HG03159 (cell line): ENCODE measurements at regions not wholly inside any gene's neighbourhood (a gene's known extent, or its start where the extent isn't known, plus 50 kb on each side); places are given as distances from the start of the nearest gene placed in this dataset.

Experiments
- ATAC-seq: cut with Tn5 transposase; IDR thresholded peaks from one replicate; pipeline ENCODE4 v1.9.1; 2021; ENCODE audit warnings: mild to moderate bottlenecking, moderate library complexity; ENCODE audit not compliant: unreplicated experiment

DNA sequence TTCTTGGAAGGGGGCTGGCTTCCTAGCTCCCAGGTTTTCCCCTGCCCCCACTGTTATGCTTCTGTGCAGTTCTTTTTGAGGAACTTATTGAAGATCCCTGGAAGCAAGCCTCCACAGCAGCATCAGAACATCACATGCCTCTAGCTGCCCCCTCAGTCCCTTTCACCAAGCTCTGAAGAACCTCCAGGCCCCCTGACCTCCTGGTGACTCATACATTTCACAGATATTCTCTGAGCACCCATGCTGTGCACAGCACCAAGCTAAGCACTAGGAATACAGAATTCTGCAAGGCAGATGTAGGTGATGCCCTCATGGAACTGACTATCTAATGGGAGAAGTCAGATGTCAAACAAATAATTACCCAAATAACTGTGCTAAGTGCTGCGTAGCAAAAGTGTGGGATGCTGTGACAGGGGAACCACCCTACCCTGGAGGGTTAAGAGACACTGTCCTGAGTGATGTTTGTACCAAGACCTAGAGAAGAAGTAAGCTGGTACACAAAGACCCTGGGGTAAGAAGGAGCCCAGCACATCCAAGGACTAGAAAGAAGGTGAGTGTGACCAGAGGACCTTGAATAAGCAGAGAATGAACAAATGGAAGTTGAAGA is 213.7 kb upstream of the NR4A3 start:
- no peak for ATAC-seq

DNA sequence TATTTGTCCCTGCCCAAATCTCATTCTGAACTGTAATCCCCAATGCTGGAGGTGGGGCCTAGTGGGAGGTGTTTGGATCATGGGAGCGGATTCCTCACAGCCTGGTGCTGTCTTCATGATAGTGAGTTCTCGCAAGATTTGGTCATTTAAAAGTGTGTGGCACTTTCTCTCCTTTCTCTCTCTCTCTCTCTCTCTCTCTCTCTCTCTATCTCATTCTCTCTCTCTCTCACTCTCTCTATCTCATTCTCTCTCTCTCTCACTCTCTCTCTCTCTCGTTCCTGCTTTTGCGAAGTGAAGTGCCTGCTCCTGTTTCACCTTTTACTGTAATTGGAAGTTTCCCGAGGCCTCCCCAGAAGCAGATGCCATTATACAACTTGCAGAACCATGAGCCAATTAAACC is 207.3 kb upstream of the NR4A3 start:
- no peak for ATAC-seq

DNA sequence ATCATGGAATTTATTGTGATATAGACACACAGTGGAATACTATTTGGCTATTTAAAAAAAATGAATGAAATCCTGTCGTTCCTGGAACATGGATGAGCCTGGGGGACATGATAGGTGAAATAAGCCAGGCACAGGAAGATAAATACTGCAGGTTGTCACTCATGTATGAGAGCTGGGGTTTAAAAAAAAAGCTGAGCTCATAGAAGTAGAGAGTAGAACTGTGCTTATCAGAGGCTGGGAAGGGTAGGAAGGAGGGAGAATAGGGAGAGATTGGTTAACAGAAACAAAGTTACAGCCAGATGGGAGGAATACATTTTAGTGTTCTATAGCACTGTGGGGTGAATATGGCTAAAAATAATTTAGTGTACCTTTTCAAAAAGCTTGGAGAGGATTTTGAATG is 200.6 kb upstream of the NR4A3 start:
- ATAC-seq: no peak

DNA sequence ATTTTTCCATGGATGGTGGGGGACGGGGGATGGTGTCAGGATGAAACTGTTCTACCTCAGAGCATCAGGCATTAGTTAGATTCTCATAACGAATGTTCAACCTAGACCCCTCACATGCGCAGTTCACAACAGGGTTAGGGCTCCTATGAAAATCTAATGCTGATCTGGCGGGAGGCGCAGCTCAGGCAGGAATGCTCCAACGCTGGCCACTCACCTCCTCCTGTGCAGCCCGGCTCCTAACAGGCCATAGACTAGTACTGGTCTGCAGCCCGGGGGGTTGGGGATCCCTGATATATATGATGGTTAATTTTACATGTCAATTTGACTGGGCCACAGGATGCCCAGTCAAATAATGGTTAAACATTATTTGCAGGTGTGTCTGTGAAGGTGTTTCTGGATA is 199.0 kb upstream of the NR4A3 start:
- no peak for ATAC-seq

DNA sequence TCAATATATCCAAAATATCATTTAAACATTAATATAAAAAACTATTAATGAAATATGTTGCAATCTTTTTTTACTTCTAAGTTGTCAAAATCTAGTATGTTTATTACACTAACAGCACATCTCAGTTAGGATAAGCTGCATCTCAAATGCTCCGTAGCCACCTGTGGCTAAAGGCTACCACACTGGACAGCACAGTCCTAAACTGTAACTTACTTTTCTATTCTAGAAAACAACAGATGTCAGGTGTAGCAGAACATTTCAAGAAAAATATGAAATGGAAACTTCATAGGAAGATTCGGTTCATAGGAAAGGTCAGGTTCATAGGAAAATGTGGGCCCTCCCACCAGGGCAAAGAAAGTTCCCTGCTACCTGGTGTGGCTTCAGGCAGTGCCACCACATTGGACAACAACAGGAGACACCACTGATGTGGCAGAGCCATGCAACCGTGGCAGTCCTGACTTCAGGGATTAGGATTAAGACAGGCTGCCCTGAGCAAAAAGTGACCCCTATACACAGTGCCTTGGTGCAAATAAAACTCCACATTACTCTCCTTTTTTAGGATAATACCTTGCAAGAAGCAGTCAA is 197.8 kb upstream of the NR4A3 start:
- ATAC-seq: no peak

DNA sequence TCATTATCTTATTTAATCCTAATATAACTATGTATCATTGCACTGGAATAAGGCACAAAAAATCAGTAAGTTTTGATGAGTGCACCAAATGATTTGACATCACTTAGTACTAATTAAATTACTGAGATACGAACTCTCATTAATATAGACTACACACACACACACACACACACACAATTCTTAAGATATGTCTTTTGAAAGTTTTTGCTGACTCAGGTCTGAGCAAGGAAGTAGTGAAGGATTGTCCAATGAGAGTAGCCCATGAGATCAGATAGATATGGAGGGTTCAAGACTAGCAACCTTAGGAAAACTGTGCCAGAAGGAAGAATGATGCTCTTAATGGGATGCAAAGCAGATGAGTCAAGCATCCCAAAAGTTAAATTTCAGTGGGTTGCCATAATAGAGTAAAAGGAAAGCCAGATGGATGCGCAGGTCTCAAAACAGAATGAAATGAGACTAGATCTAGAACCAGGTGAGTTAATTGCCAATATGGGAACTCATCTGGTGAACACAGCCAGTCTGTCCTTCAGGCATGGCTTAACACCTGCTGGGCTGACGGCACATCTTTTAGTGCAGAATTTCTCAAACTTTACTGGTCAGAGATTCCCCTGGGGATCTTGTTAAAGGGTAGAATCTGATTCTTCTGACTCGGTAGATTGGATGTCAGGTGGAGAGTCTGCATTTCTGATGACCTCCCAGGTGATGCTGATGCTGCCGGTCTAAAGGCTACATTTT is 197.0 kb upstream of the NR4A3 start:
- no peak for ATAC-seq

DNA sequence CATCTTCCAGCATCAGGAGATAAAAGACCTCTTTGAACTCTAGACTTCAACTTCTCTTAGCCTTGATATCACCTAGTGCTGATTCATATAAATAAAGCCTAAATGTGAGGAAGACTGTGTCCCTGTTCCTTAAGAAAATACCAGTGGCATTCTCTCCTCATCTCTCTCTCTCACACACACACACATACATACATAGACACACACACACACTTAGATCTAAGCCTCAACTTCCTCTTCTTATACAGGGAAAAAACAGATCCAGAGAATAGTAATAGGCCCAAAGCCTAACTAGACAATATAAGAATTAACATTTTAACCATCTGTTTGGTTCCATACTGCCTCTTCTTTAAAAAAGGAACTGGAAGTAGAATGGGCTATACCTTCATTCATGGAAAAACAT is 195.3 kb upstream of the NR4A3 start:
- no peak for ATAC-seq

DNA sequence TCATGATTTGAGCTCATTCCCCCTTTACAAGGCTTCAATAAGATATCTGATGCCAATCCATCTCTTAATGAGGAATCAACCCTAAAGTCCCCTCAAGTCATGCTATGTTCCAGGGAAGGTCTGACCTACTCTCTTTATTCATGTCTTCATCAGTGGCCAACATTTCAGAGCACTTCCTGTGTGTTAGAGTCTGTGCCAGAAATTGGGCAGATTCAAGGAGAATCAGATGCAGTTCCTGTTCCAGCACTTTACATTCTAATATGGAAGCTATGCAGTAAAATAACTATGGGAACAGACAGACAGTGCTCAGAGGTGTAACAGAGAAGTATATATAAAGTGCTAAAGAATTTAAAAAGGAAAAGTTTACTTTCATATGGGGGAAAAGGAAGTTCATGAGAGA is 193.4 kb upstream of the NR4A3 start:
- no peak for ATAC-seq

DNA sequence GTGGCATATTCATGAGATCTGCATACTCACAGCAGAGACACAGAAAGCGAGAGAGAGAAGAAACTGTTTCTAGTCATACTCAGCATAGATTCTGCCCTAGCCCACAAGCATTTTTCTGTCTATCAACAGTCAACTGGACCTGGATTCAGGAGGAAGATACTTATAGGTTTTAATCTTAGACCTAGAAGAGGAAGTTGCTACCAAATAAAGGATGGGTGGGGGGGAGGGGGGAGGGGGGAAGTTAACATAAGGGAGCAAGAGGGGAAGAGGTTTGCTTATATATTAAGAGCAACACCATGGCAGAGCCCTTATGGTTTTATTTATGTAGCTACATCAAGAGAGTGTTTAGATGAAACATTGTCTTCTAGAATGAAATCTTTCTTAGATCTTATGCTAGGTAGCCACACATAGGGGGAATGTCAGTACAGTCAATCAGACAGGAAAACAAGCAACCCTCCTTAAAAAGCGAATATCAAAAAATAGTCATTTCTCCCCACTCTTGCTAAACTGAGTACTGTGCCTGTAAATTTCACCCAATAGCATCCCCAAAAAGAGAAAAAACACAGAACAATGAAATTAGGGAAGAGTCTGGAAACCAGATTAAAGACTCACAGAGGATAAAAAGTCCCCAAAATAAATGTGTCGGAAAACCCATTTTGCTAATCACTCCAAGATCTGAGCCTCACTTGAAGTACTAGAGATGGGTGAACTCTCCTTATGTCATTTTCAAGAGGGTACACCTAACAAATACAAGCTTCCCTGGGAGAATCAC is 192.7 kb upstream of the NR4A3 start:
- no peak for ATAC-seq

DNA sequence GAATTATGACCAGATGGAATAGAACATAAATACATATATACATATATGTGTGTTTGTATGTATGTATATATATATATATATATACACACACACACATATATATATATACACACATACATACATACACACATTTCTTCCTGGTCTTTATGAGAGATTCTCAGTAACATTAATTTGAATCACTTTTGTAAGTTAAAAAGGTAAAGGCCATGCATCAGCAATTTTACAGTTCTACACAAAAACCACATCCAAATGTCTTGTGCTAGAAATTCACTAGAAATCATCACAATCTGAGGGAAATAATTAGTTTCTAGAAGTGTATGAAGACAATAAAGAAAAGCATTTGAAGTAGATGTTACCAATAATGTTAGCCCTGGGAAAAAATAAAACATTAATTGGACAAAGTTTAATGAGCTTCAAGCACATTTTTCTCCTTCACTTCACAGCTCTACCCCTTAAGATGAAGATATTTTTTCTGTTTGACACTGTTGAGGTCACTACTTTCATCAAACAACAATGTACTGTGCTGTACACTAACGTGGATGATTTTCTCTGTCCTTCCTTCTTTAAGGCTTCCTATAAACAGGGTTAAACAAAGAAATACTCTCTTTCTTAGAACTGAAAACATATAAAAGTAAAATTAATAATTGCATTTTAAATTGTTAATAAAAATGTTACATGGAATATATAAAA is 189.2 kb upstream of the NR4A3 start:
- no peak for ATAC-seq

DNA sequence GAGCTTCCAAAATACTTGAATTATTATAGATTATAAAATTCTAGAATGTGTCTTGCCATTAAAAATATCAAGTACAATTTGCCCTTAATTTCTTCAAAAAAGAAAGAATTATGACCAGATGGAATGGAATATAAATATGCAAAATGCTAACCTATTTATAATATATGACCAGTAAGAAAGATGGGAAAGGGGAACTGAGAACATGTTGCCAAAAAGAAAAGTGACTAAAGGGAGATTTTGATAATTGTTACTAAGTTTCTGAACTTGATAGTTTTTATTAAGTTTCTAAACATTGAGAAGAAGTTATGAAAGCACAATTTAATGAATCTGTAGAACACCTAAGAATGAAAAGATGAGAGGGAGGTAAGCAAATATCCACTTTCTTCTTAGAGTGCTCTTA is 188.4 kb upstream of the NR4A3 start:
- ATAC-seq: no peak

DNA sequence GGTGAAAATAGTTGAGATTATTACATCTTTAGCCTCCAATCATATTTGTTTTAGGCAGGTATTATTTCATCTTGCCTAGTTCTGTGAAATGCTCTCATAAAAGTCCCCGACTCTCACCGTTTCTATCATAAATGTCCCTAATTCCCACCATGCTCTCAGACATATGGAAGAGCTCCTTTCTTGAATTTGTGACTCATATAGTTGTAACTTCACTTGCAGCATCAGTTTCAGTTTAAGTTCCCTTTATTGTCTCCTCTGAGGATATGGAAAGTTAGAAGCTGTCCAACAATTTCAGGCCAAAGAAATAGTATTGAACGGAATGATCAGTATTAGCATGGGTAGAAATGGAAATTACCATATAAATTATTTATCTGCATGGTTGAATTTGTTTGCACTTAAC is 187.5 kb upstream of the NR4A3 start:
- no peak for ATAC-seq

DNA sequence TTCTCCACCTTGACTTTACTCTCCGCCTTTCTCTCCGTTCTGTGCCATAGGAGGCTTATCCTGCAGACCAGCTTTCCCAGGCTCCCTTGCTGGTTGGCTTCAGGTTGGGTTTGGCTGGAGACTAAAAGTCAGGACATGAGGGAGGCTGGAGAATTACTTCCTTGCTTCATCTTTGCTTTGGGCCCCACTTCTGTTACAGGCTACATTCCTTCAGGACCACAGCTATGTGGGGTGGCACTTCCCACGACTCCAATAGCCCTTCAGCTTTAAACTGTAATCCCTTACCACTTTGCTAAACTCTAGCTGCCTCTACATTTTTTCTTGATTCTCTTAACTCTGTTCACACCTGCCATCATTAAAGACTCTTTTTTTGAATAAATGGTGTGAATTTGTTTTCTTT is 186.7 kb upstream of the NR4A3 start:
- no peak for ATAC-seq

DNA sequence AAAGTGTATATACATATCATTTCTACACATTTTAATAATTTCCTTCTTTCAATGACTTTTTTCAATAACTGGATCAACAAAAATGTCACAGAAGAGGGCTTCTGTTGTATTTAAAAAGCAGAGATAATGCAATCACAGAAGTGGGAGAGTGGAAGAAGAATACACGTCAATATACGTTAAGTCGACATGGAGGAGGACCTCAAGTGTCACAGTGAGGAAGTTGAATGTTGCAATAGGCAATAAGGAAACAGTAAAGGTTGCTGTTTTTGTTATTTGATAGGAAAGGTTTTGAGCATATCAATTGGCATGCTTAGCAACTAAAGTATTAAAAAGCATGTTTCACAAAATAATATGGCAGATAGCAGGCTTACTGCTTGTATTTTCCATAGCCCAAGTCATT is 184.0 kb upstream of the NR4A3 start:
- ATAC-seq: no peak

DNA sequence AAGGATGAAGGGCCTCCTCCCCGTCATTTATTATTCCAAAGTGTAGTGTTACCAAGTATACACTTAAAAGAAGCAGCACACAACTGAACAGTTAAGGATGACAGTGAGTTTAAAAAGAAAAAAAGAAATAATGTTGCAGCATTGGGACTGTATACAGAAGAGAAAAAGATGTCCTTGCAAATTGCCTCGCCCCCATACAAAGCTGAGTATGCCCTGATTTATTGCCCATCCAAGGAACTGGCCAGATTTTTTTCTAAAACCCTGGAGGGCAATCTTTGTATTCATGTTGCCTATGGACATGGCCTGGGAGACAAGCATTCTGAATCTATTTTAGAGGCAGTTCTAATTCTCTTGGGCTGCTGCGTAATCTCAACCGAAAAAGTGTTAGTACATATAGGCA is 182.7 kb upstream of the NR4A3 start:
- ATAC-seq: no peak

DNA sequence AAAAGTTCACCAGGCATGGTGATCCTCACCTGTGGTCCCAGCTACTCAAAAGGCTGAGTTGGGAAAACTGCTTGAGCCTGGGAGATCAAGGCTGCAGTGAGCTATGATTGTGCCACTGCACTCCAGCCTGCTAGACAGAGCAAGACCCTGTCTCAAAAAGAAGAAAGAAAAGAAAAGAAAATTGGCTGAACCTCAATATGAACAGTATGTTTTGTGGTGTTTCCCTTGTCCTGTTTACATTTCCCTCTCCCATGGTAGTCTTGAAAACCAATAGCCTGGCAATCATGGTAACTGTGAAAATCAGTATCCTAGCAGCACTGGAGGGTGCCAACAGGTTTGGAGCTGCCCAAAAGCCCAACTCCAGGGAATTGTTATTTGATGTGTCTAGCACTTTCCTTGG is 174.1 kb upstream of the NR4A3 start:
- no peak for ATAC-seq

DNA sequence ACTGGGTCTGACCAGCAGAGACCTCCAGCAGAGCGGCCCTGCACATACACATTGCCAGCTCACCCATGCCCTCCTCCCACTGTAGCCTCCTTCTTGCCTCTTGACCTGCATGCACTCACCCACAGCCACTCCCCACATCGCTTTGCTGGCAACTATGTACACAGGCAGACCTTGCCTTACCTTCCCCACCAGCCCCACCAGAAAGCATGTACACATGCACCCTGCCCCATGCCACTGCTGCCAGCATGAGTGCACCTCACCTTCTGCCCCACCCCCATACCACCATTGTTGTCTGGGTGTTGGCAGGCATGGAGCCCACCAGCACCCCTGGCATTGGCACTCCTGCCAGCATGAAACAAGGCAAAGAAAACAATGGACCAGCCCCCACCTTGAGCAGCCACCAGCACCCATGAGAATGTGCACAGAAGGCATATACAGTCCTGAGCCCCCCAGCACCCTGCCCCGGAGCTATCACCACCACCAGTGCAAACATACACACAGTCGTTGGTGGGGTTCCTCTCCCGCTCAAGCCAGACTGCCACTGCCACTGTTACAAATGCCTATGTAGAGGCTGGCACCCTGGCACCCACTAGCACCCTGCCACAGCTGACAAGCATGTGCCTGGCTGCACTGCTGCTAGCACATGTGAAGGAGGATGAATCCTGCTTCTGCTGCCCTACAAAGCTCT is 171.4 kb upstream of the NR4A3 start:
- ATAC-seq: no peak

DNA sequence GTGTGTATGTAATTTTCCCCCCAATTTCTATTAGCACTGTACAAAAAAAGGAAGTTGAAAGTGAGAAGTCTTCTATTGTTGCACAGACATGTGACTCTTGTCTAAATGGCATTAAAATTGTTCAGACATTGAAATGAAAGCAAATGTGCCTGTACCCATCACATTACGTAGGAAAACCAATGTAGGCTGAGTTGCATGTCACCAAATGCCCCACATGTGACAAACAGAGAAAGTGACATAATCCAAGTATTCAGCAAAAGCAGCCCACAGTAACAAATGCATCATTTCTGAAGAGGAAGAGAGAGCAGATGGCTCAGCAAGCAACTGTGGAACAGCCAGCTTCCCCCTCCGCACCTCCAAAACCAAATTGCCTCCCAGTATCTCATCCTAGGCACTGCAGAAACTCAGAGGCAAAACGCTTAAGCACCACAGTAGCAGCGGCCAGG is 161.5 kb upstream of the NR4A3 start:
- ATAC-seq: peak; percentile 90

DNA sequence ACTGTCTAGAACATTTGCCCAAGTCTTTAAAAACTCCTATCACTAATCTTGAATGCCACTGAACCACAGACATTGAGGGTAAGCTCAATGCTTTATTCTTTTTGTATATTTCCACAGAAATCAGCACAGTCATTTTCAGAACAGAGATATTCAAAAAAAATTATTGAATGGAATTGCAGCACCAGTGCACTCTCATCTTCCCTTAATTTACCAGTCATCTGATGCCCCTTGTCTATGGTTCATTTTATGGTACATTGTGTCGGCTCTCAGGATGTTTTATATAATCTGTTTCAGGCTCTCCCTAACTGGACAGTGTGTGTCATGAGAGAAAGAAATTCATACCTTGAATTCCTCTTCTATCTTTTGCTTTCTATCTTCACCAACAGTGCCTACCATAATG is 158.4 kb upstream of the NR4A3 start:
- ATAC-seq: no peak

DNA sequence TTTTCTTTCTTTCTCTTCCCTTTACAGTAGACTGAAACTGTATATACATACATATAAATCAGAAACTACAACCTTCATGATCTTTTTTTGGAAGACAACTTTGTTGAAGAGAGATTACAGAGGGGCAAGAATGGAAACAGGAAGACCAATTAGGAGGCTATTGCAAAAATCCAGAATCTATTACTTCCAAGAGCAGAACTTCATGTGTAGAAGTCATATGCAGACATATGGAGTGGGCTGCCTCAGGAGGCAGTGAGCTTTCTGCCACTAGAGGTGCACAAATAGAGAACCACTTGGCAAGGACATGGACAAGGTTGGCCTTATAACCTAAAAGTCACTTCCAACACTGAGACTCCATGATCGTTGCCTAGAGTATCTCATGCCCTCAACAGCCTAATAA is 157.8 kb upstream of the NR4A3 start:
- ATAC-seq: no peak

DNA sequence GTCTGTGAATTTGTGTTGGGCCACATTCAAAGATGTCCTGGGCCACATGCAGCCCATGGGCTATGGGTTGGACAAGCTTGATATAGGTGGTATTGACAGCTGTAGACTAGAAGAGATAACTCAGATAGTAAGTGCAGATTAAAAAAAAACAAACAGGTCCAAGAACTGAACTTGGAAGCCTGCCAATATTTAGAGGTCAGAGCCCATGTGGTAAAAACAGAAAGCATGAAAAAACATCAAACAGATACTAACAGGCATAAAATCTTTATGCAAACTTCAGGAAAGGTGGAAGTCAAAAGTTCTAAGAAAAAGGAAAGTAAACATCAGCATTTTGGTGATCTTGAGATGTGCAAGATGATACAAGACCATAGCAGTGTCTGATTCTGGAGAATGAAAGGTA is 155.1 kb upstream of the NR4A3 start:
- ATAC-seq: no peak
